ENCODE measurements at regions not wholly inside any gene's neighbourhood (a gene's known extent, or its start where the extent isn't known, plus 50 kb on each side); places are given as distances from the start of the nearest gene placed in this dataset.

GRCh38 chr6:22849921-22850320, 280.6 kb downstream of the HDGFL1 start:
- POLR2A ChIA-PET = no interaction called here
- FAIRE-seq (no peak), DNase-seq (ENCODE audit: low read depth, low spot score) (no peak)
- CTCF ChIA-PET = interaction anchor here (1.2 to 1.6 kb wide), 2 partner anchors 22 to 38 kb away, joined by 3 to 4 read pairs; no protein-coding TSS in a partner anchor
- no peak overlapping the region for H3K9ac ChIP-seq (replicated peaks; ENCODE audit: extremely low read depth, insufficient read depth, low read length)
- peaks cover 4% of the 10 kb centered on the region for H3K4me1 ChIP-seq (ENCODE audit: control insufficient read depth, extremely low read depth, insufficient read depth, low read length)
- H3K36me3 ChIP-seq (ENCODE audit: control insufficient read depth in 2 of 2, extremely low read depth in 1 of 2, insufficient read depth in 2 of 2, low read length in 2 of 2) = no peaks in the 10 kb centered on the region
- no TSS peak for BruUV-seq (replicated peaks)
- no peak overlapping the region for H3K4me3 ChIP-seq (replicated peaks in 1 of 3; ENCODE audit: insufficient read depth in 1 of 3, low read depth in 1 of 3, low read length in 3 of 3)
- H3K79me2 ChIP-seq (ENCODE audit: control insufficient read depth, insufficient read depth, low read length) = no peaks in the 10 kb centered on the region
- dilution Hi-C loops (cut with MboI; ENCODE audit: extremely low pct_ligation_motif_present, low sequenced_read_pairs) (no loop called here), intact Hi-C loops (cut with micrococcal nuclease) (no loop called here)
- no peaks in the 10 kb centered on the region for H3K9me3 ChIP-seq (replicated peaks; ENCODE audit: control insufficient read depth, insufficient read depth, low read length)
- no peak overlapping the region for H3K27ac ChIP-seq (ENCODE audit: insufficient read depth, low read depth, low read length)
- H3K9me1 ChIP-seq (replicated peaks; ENCODE audit: control insufficient read depth, extremely low read depth, insufficient read depth, low read length) = no peaks in the 10 kb centered on the region
- no peaks in the 10 kb centered on the region for H3K27me3 ChIP-seq (ENCODE audit: control insufficient read depth in 2 of 2, insufficient read depth in 2 of 2, low read length in 2 of 2)
- TF ChIP-seq FOS (IDR thresholded peaks at IDR 0.05; ENCODE audit: borderline replicate concordance, insufficient read depth, low read length) = no peak
- no peak for TF ChIP-seq CTCF (IDR thresholded peaks at IDR 0.05; ENCODE audit: extremely low read depth in 1 of 2, insufficient read depth in 1 of 2, low read depth in 1 of 2, low read length in 2 of 2)
- TF ChIP-seq POLR2A (IDR thresholded peaks at IDR 0.05; ENCODE audit: low read depth, low read length) = no peak
- no peak overlapping the region for H3K4me2 ChIP-seq (ENCODE audit: insufficient read depth, low read length)
- no peaks in the 10 kb centered on the region for H4K20me1 ChIP-seq (replicated peaks; ENCODE audit: control insufficient read depth, extremely low read depth, insufficient read depth, low read length)
- H2AFZ ChIP-seq (ENCODE audit: low read depth, low read length) = no peak overlapping the region

GRCh38 chr6:22852101-22852500, 282.7 kb downstream of the HDGFL1 start:
- dilution Hi-C loops (cut with MboI; ENCODE audit: extremely low pct_ligation_motif_present, low sequenced_read_pairs) (no loop called here), intact Hi-C loops (cut with micrococcal nuclease) (no loop called here)
- H3K79me2 ChIP-seq (ENCODE audit: control insufficient read depth, insufficient read depth, low read length) = no peaks in the 10 kb centered on the region
- CTCF ChIA-PET = interaction anchor here (1.1 kb wide), 1 partner anchor 96 kb away, joined by 4 read pairs; no protein-coding TSS in a partner anchor
- H4K20me1 ChIP-seq (replicated peaks; ENCODE audit: control insufficient read depth, extremely low read depth, insufficient read depth, low read length) = no peaks in the 10 kb centered on the region
- no peaks in the 10 kb centered on the region for H3K27me3 ChIP-seq (ENCODE audit: control insufficient read depth in 2 of 2, insufficient read depth in 2 of 2, low read length in 2 of 2)
- POLR2A ChIA-PET = no interaction called here
- no peaks in the 10 kb centered on the region for H3K9me1 ChIP-seq (replicated peaks; ENCODE audit: control insufficient read depth, extremely low read depth, insufficient read depth, low read length)
- TF ChIP-seq GATA2 (IDR thresholded peaks at IDR 0.05; ENCODE audit: insufficient read depth, insufficient read length, low read depth, low read length) (no peak), CTCF (IDR thresholded peaks at IDR 0.05; ENCODE audit: extremely low read depth in 1 of 2, insufficient read depth in 1 of 2, low read depth in 1 of 2, low read length in 2 of 2) (no peak), EZH2 (IDR thresholded peaks at IDR 0.05; ENCODE audit: borderline replicate concordance, low read depth, low read length, severe bottlenecking) (no peak)
- FAIRE-seq = no peak
- no peak overlapping the region for H3K4me3 ChIP-seq (replicated peaks in 1 of 3; ENCODE audit: insufficient read depth in 1 of 3, low read depth in 1 of 3, low read length in 3 of 3)
- no TSS peak for BruUV-seq (replicated peaks)
- H3K9ac ChIP-seq (replicated peaks; ENCODE audit: extremely low read depth, insufficient read depth, low read length) = no peak overlapping the region
- H3K27ac ChIP-seq (ENCODE audit: insufficient read depth, low read depth, low read length) = no peak overlapping the region
- no peaks in the 10 kb centered on the region for H3K9me3 ChIP-seq (replicated peaks; ENCODE audit: control insufficient read depth, insufficient read depth, low read length)
- H3K4me1 ChIP-seq (ENCODE audit: control insufficient read depth, extremely low read depth, insufficient read depth, low read length) = no peaks in the 10 kb centered on the region
- H2AFZ ChIP-seq (ENCODE audit: low read depth, low read length) = no peak overlapping the region
- no peaks in the 10 kb centered on the region for H3K36me3 ChIP-seq (ENCODE audit: control insufficient read depth in 2 of 2, extremely low read depth in 1 of 2, insufficient read depth in 2 of 2, low read length in 2 of 2)
- H3K4me2 ChIP-seq (ENCODE audit: insufficient read depth, low read length) = no peak overlapping the region
- DNase-seq (ENCODE audit: low read depth, low spot score) = no peak
